Uterus (tissue), 3 donors: ENCODE measurements at regions not wholly inside any gene's neighbourhood (a gene's known extent, or its start where the extent isn't known, plus 50 kb on each side); places are given as distances from the start of the nearest gene placed in this dataset.
A peak's percentile ranks its signal among the peaks of the same experiment; 100 is the strongest.

Experiments used
- DNase-seq, 2 donors: peaks; one replicate each; pipeline ENCODE4 v3.0.0-alpha.2; 2019 to 2020
- H3K27ac ChIP-seq, 2 donors: fragments of 200-600 bp; sonication (generic); 1 replicate in 1 of 2; 2 replicates in 1 of 2; pipeline ENCODE4 v1.5.1; 2016 to 2018
- H3K27me3 ChIP-seq, 2 donors: fragments of 200-600 bp; sonication (generic); one replicate each; pipeline ENCODE4 v1.5.1; 2018 to 2019; ENCODE audit warnings: control low read depth in 1 of 2
- H3K36me3 ChIP-seq, 2 donors: fragments of 200-600 bp; sonication (generic); one replicate each; pipeline ENCODE4 v1.5.1; 2019; ENCODE audit warnings: control low read depth in 1 of 2
- H3K4me1 ChIP-seq, 2 donors: fragments of 200-600 bp; sonication (generic); one replicate each; pipeline ENCODE4 v1.5.1; 2018 to 2019; ENCODE audit warnings: control low read depth in 1 of 2
- H3K4me3 ChIP-seq, 2 donors: fragments of 200-600 bp; sonication (generic); 1 replicate in 1 of 2; 2 replicates in 1 of 2; pipeline ENCODE4 v1.5.1; 2018 to 2019; ENCODE audit warnings: mild to moderate bottlenecking in 1 of 2
- H3K9me3 ChIP-seq, 2 donors: fragments of 200-600 bp; sonication (generic); one replicate each; pipeline ENCODE4 v1.5.1; 2019; ENCODE audit warnings: control low read depth in 1 of 2
- CTCF ChIP-seq, 4 experiments: fragments of 200-600 bp in 2 of 4; fragments of 450-650 bp in 2 of 4; sonication (generic) in 2 of 4; IDR thresholded peaks; one replicate each; pipeline ENCODE4 v1.5.1; 2016 to 2019; ENCODE audit warnings: antibody characterized with exemption in 4 of 4, mild to moderate bottlenecking in 2 of 4, moderate library complexity in 1 of 4
- POLR2A ChIP-seq, 2 donors: fragments of 450-650 bp; IDR thresholded peaks; one replicate each; pipeline ENCODE4 v1.6.1; 2016; ENCODE audit warnings: antibody characterized with exemption in 2 of 2, mild to moderate bottlenecking in 1 of 2, moderate library complexity in 1 of 2
- intact Hi-C: fragments of 100-400 bp; cut with DNase I; formaldehyde crosslinking; loops from one replicate; pipeline ENCODE4 v1.15.1; 2023; ENCODE audit warnings: low total_unique reads
- donor health status: DM: yes; HTN: yes; CAD: no.

DNA sequence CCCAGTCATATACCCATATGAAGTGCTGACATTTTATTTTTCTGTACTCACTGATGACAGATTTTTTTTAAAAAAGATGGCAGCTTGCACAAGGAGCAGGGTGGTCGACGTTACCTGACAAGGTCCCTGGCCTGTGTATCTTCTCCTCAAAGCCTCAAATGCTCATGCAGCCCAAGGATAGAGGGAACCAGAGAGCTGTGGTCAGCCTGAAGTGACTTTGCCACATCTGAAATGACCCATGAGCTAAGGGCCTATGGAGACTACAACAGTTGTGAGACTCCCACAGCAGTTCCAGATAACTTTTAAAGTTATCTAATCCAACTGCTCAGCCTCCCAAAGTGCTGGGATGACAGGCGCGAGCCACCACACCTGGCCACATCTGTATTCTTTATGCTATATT lies 131.1 kb downstream of the GLUL start:
- Histone ChIP-seq H3K4me3 (no peak overlapping the region), H3K27me3 (no peaks in the 10 kb centered on the region), H3K4me1 (no peaks in the 10 kb centered on the region), H3K27ac (no peak overlapping the region), H3K36me3 (no peaks in the 10 kb centered on the region), H3K9me3 (no peaks in the 10 kb centered on the region)
- intact Hi-C loops: no loop called here
- TF ChIP-seq POLR2A (IDR thresholded peaks at IDR 0.05) (no peak), CTCF (IDR thresholded peaks at IDR 0.05) (no peak)
- no peak for DNase-seq

DNA sequence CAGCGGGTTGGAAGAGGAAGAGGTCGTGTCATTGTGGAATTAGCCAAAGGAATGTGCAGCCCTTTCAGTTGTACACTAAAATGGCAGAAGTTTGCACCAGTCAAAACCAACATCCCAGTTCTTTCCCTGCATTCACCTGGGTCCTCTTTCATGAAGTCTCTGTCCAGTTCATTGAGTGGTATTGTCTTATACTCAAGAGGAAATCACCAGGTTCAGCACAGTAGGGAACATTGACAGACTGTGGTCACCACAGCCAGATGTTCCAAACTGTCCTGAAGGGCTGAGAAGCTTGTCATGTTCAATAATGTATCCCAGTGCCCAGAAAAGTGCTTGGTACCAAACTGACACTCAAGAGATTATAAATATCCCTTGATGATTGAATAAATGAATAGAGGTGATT lies 131.6 kb downstream of the GLUL start:
- no peak overlapping the region for H3K4me3 ChIP-seq
- no peak for DNase-seq
- no peak overlapping the region for H3K27ac ChIP-seq
- TF ChIP-seq POLR2A (IDR thresholded peaks at IDR 0.05): no peak
- TF ChIP-seq CTCF (IDR thresholded peaks at IDR 0.05): no peak
- H3K36me3 ChIP-seq: no peaks in the 10 kb centered on the region
- no peaks in the 10 kb centered on the region for H3K4me1 ChIP-seq
- H3K27me3 ChIP-seq: no peaks in the 10 kb centered on the region
- intact Hi-C loops: no loop called here
- no peaks in the 10 kb centered on the region for H3K9me3 ChIP-seq

GRCh38 chr1:182259229-182259872 lies 132.2 kb downstream of the GLUL start:
- DNase-seq: peak in 1 of 2 donors; percentile 47
- no peak overlapping the region for H3K27ac ChIP-seq
- intact Hi-C loops: no loop called here

DNA sequence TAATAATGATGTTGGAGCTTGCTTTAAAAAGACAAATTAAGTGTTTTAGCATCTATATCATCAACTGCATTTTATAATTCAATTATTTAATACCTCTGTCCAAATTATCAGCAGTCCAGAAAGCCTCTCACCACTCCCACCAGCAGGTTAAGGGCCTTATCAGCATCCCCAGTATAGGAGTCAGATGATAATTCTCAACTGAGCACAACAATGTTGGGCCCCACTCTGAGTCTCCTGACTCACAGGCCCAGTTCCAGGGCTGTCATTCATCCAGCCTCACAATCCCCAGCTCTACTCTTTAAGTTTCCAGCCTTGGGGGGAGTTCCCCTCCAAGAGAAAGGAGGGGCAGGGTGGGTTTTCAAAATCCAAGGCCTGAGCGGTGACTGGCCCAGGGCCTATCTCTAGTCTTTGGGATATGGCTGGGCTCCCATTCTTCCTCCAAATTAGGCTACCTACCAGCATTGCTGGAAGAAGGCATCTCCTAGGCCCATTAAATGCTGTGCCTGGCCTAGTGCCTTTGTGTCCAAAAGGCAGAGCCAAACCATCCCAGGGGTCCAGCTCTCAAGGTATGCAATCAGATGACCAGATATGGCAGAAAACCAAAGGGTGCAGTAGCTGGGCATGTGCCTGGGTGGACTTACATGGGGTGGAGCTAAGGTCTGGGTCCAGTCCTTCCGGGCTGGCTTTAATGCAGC lies 134.1 kb downstream of the GLUL start:
- Histone ChIP-seq H3K9me3 (no peaks in the 10 kb centered on the region), H3K27me3 (no peaks in the 10 kb centered on the region), H3K4me3 (no peak overlapping the region), H3K27ac (no peak overlapping the region), H3K36me3 (no peaks in the 10 kb centered on the region), H3K4me1 (no peaks in the 10 kb centered on the region)
- intact Hi-C loops: no loop called here
- no peak for TF ChIP-seq CTCF (IDR thresholded peaks at IDR 0.05)
- no peak for TF ChIP-seq POLR2A (IDR thresholded peaks at IDR 0.05)
- DNase-seq: no peak

More at GRCh38 chr1:182259229-182259872, 132.2 kb downstream of the GLUL start:
- Histone ChIP-seq H3K27me3 (no peaks in the 10 kb centered on the region), H3K9me3 (no peaks in the 10 kb centered on the region), H3K4me1 (no peaks in the 10 kb centered on the region), H3K4me3 (no peak overlapping the region), H3K36me3 (no peaks in the 10 kb centered on the region)
- no peak for TF ChIP-seq POLR2A (IDR thresholded peaks at IDR 0.05)
- no peak for TF ChIP-seq CTCF (IDR thresholded peaks at IDR 0.05)

- Histone ChIP-seq H3K36me3 (no peaks in the 10 kb centered on the region), H3K4me1 (no peaks in the 10 kb centered on the region), H3K4me3 (no peak overlapping the region), H3K27me3 (no peaks in the 10 kb centered on the region), H3K27ac (no peak overlapping the region), H3K9me3 (no peaks in the 10 kb centered on the region)
- no peak for DNase-seq
- intact Hi-C loops: no loop called here
- TF ChIP-seq POLR2A (IDR thresholded peaks at IDR 0.05) (no peak), CTCF (IDR thresholded peaks at IDR 0.05) (no peak)
These were observed 134.7 kb downstream of the GLUL start for GRCh38 chr1:182256931-182257330.
